AG04450 (cell line): ENCODE measurements at regions not wholly inside any gene's neighbourhood (a gene's known extent, or its start where the extent isn't known, plus 50 kb on each side); places are given as distances from the start of the nearest gene placed in this dataset.

Experiments
- CTCF ChIA-PET: fragments of 300-600, 350-600 bp; formaldehyde crosslinking; extraction: SDS; loops from one replicate; lab custom pipeline; 2022; ENCODE audit warnings: antibody characterized with exemption, inconsistent platforms; lab: Charles Lee
- POLR2A ChIA-PET: fragments of 350-600 bp; formaldehyde crosslinking; extraction: SDS; loops from one replicate; lab custom pipeline; 2021; ENCODE audit warnings: antibody characterized with exemption, inconsistent platforms; lab: Yijun Ruan, JAX
- DNase-seq: peaks from one replicate; pipeline ENCODE4 v3.0.0-alpha.2; 2011; ENCODE audit warnings: low read depth, low spot score
- H3K27ac ChIP-seq: one replicate; pipeline ENCODE4 v1.5.1; 2012; ENCODE audit warnings: low read depth, low read length, control low read depth
- H3K27me3 ChIP-seq: one replicate; pipeline ENCODE4 v1.6.0; 2012; ENCODE audit warnings: low read length; ENCODE audit not compliant: control insufficient read depth, insufficient read depth
- H3K4me3 ChIP-seq: 2 replicates; pipeline ENCODE4 v1.5.1; 2011; ENCODE audit warnings: mild to moderate bottlenecking, low read depth, low read length, control low read depth
- H3K9me3 ChIP-seq: 2 replicates; pipeline ENCODE4 v1.5.1; 2012; ENCODE audit warnings: low read length; ENCODE audit not compliant: control insufficient read depth, insufficient read depth
- CTCF ChIP-seq: IDR thresholded peaks from 2 replicates; pipeline ENCODE4 v1.5.1; 2011; ENCODE audit warnings: low read depth, low read length, control low read depth, inconsistent platforms

DNA sequence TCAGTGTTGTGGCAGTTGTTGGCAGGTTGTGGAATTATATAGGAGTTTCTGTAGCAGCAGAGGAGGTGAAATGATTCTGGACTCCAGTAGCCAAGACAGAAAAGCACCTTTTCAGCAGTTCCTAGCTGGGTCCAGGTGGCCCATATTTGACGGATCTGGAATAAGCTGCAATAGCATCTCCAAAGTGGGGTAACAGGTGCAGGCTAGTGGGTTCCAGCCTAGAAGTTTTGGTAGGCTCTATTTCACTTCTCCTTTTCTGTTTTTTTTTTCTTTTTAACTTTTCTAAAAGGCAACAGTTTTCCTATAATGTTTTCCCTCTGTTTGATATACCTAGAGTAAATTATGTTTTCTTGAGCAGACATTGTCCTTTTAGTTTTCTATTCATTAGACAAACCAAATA lies 392.5 kb downstream of the C4orf33 start:
- ChIA-PET CTCF (no interaction called here), POLR2A (no interaction called here)
- no peak overlapping the region for H3K4me3 ChIP-seq
- TF ChIP-seq CTCF = no peak
- H3K9me3 ChIP-seq = no peaks in the 10 kb centered on the region; the same call in 1 of the 2 replicates
- DNase-seq = no peak
- H3K27ac ChIP-seq = no peak overlapping the region
- H3K27me3 ChIP-seq = no peaks in the 10 kb centered on the region

- H3K9me3 ChIP-seq = no peaks in the 10 kb centered on the region; the same call in 1 of the 2 replicates
- no peak for DNase-seq
- no peak for TF ChIP-seq CTCF
- no peak overlapping the region for H3K4me3 ChIP-seq
- no peak overlapping the region for H3K27ac ChIP-seq
- CTCF ChIA-PET = no interaction called here
- POLR2A ChIA-PET = no interaction called here
- no peaks in the 10 kb centered on the region for H3K27me3 ChIP-seq
Measured at GRCh38 chr4:129490516-129490915, 394.6 kb downstream of the C4orf33 start.

DNA sequence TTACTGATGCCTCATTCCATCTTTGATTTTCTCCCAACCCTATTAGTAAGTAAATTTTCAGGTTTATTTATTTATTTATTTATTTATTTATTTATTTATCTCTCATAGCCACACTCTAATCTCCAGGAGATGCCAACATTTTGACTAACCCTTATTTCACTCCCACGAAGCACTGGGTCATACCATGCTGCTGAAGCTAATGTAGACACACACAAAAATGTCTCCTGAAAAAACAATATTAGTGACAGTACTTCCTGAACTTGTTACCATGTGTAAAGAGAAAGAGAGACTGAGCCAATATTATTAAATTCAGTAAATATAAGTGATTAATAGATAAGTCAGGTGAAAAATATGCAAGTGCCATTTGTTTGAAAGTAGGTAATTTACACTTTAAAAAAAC lies 402.7 kb downstream of the C4orf33 start:
- CTCF ChIA-PET = no interaction called here
- POLR2A ChIA-PET = no interaction called here

GRCh38 chr4:129514852-129515251 lies 418.9 kb downstream of the C4orf33 start:
- H3K27me3 ChIP-seq = no peaks in the 10 kb centered on the region
- H3K9me3 ChIP-seq = peaks cover 5% of the 10 kb centered on the region
- ChIA-PET POLR2A (no interaction called here), CTCF (no interaction called here)
- no peak overlapping the region for H3K4me3 ChIP-seq
- no peak for DNase-seq
- H3K27ac ChIP-seq = no peak overlapping the region
- TF ChIP-seq CTCF = no peak

More for the DNA sequence above, 402.7 kb downstream of the C4orf33 start:
- no peak overlapping the region for H3K27ac ChIP-seq
- H3K4me3 ChIP-seq = no peak overlapping the region
- TF ChIP-seq CTCF = no peak
- no peaks in the 10 kb centered on the region for H3K27me3 ChIP-seq
- no peak for DNase-seq
- H3K9me3 ChIP-seq = no peaks in the 10 kb centered on the region; the same call in 1 of the 2 replicates

DNA sequence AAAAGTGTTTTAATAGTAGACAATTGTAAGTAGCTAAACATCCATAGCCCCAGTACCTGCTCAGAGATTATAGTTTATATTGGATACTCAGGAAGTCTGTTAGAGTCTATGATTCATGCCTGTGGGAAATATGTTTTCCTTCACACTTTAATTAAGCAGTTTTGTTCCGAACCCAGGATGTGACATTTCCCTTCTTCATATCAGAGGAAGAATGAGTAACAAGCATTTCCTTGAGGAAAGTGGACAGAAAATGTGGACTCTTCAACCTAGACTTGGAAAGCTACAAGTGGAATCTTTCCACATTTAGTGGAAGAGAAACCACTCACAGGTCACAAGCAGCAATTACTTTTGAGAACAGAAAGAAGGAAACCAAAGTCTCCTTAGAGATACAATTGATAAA lies 419.4 kb downstream of the C4orf33 start:
- Histone ChIP-seq H3K27ac (no peak overlapping the region), H3K9me3 (peaks cover 5% of the 10 kb centered on the region), H3K4me3 (no peak overlapping the region), H3K27me3 (no peaks in the 10 kb centered on the region)
- POLR2A ChIA-PET = no interaction called here
- DNase-seq = no peak
- no peak for TF ChIP-seq CTCF
- CTCF ChIA-PET = no interaction called here
